Lower leg skin (tissue), 4 donors: ENCODE measurements at regions not wholly inside any gene's neighbourhood (a gene's known extent, or its start where the extent isn't known, plus 50 kb on each side); places are given as distances from the start of the nearest gene placed in this dataset.

Experiments used
- DNase-seq, 2 donors: peaks; one replicate each; pipeline ENCODE4 v3.0.0-alpha.2; 2019; ENCODE audit warnings: low spot score in 2 of 2
- H3K4me3 ChIP-seq: fragments of 200-600 bp; sonication (generic); 2 replicates; pipeline ENCODE4 v1.5.1; 2017; ENCODE audit warnings: mild to moderate bottlenecking, low read depth; ENCODE audit not compliant: poor library complexity, severe bottlenecking
- CTCF ChIP-seq, 3 donors: fragments of 450-650 bp; IDR thresholded peaks; one replicate each; pipeline ENCODE4 v1.5.1; 2016; ENCODE audit warnings: antibody characterized with exemption in 3 of 3, mild to moderate bottlenecking in 3 of 3, moderate library complexity in 2 of 3
- POLR2A ChIP-seq, 2 donors: fragments of 450-650 bp; IDR thresholded peaks; one replicate each; pipeline ENCODE4 v1.6.1; 2016 to 2017; ENCODE audit warnings: antibody characterized with exemption in 2 of 2, mild to moderate bottlenecking in 1 of 2, moderate library complexity in 1 of 2
- WGBS, 2 donors: methylation state at CpG; one replicate each; pipeline ENCODE4 v1.1.5; 2018; 5-methylcytosine and 5-hydroxymethylcytosine counted together
- intact Hi-C: fragments of 100-400 bp; cut with DNase I; formaldehyde crosslinking; loops from one replicate; pipeline ENCODE4 v1.15.0; 2023; ENCODE audit warnings: low total_unique reads

GRCh38 chr4:136855886-136856285 lies 676.4 kb downstream of the PCDH18 start:
- no peak for TF ChIP-seq CTCF (IDR thresholded peaks at IDR 0.05)
- no peak for TF ChIP-seq POLR2A (IDR thresholded peaks at IDR 0.05)
- intact Hi-C loops, result no loop called here
- DNase-seq, result no peak
- WGBS, 2 donors, result 78 to 95% methylated on average over 1 of the region's 1 CpG
- no peak overlapping the region for H3K4me3 ChIP-seq

GRCh38 chr4:136850446-136850845 lies 681.8 kb downstream of the PCDH18 start:
- intact Hi-C loops, result no loop called here
- TF ChIP-seq CTCF (IDR thresholded peaks at IDR 0.05) (no peak), POLR2A (IDR thresholded peaks at IDR 0.05) (no peak)
- H3K4me3 ChIP-seq, result no peak overlapping the region
- DNase-seq, result no peak
- WGBS, 2 donors, result 47 to 57% methylated on average over 2 of the region's 2 CpGs

GRCh38 chr4:136847881-136848621 lies 684.2 kb downstream of the PCDH18 start:
- WGBS, 2 donors, result 94 to 96% methylated on average over 6 of the region's 6 CpGs
- DNase-seq, result no peak
- intact Hi-C loops, result no loop called here
- H3K4me3 ChIP-seq, result no peak overlapping the region
- TF ChIP-seq CTCF (IDR thresholded peaks at IDR 0.05), result no peak
- no peak for TF ChIP-seq POLR2A (IDR thresholded peaks at IDR 0.05)

GRCh38 chr4:136841526-136841925 lies 690.8 kb downstream of the PCDH18 start:
- no peak for TF ChIP-seq POLR2A (IDR thresholded peaks at IDR 0.05)
- no peak for TF ChIP-seq CTCF (IDR thresholded peaks at IDR 0.05)
- no peak for DNase-seq
- WGBS, 2 donors, result 56 to 79% methylated on average over 2 of the region's 2 CpGs

GRCh38 chr4:136838607-136839006 lies 693.7 kb downstream of the PCDH18 start:
- intact Hi-C loops, result no loop called here
- no peak for DNase-seq
- TF ChIP-seq CTCF (IDR thresholded peaks at IDR 0.05), result no peak
- no peak for TF ChIP-seq POLR2A (IDR thresholded peaks at IDR 0.05)
- no peak overlapping the region for H3K4me3 ChIP-seq

More at GRCh38 chr4:136841526-136841925, 690.8 kb downstream of the PCDH18 start:
- no peak overlapping the region for H3K4me3 ChIP-seq
- intact Hi-C loops, result no loop called here

GRCh38 chr4:136831553-136831952 lies 700.7 kb downstream of the PCDH18 start:
- TF ChIP-seq CTCF (IDR thresholded peaks at IDR 0.05) (no peak), POLR2A (IDR thresholded peaks at IDR 0.05) (no peak)
- H3K4me3 ChIP-seq, result no peak overlapping the region
- intact Hi-C loops, result no loop called here
- 38 to 60% methylated on average over 3 of the region's 3 CpGs for WGBS, 2 donors
- DNase-seq, result no peak
